Activated naive CD4-positive, alpha-beta T cell treated with anti-CD3 and anti-CD28 coated beads, Interleukin-2, amount 50 U/mL, for 16 hours (primary cell): ENCODE measurements at regions not wholly inside any gene's neighbourhood (a gene's known extent, or its start where the extent isn't known, plus 50 kb on each side); places are given as distances from the start of the nearest gene placed in this dataset.

Source experiments
- DNase-seq: peaks from one replicate; pipeline ENCODE4 v3.0.0-alpha.2; 2020

GRCh38 chr11:104652996-104653395 lies 245.3 kb downstream of the CASP12 start:
- no peak for DNase-seq

GRCh38 chr11:104650234-104650633 lies 248.0 kb downstream of the CASP12 start:
- DNase-seq: no peak

GRCh38 chr11:104649002-104649401 lies 249.3 kb downstream of the CASP12 start:
- DNase-seq: no peak

GRCh38 chr11:104645261-104646222 lies 252.7 kb downstream of the CASP12 start:
- no peak for DNase-seq

GRCh38 chr11:104637662-104638170 lies 260.5 kb downstream of the CASP12 start:
- DNase-seq: no peak

GRCh38 chr11:104633226-104633625 lies 265.0 kb downstream of the CASP12 start:
- DNase-seq: no peak

- no peak for DNase-seq
Observed at GRCh38 chr11:104630352-104630751, 267.9 kb downstream of the CASP12 start.

GRCh38 chr11:104625246-104625645 lies 273.0 kb downstream of the CASP12 start:
- DNase-seq: no peak

GRCh38 chr11:104624021-104624420 lies 274.2 kb downstream of the CASP12 start:
- no peak for DNase-seq

- DNase-seq: no peak
Observed at GRCh38 chr11:104623518-104623917, 274.7 kb downstream of the CASP12 start.

- DNase-seq: no peak
Observed at GRCh38 chr11:104620991-104621390, 277.3 kb downstream of the CASP12 start.

GRCh38 chr11:104619751-104620150 lies 278.5 kb downstream of the CASP12 start:
- DNase-seq: no peak

- no peak for DNase-seq
Observed at GRCh38 chr11:104618954-104619353, 279.3 kb downstream of the CASP12 start.

- no peak for DNase-seq
Observed at GRCh38 chr11:104614961-104615360, 283.3 kb downstream of the CASP12 start.

- DNase-seq: no peak
Observed at GRCh38 chr11:104614117-104614680, 284.1 kb downstream of the CASP12 start.

GRCh38 chr11:104610635-104611034 lies 287.6 kb downstream of the CASP12 start:
- DNase-seq: no peak

GRCh38 chr11:104609311-104610085 lies 288.8 kb downstream of the CASP12 start:
- peak; percentile 17 for DNase-seq

- DNase-seq: no peak
Observed at GRCh38 chr11:104602643-104603042, 295.6 kb downstream of the CASP12 start.

- no peak for DNase-seq
Observed at GRCh38 chr11:104594228-104594958, 303.9 kb downstream of the CASP12 start.

GRCh38 chr11:104588970-104589369 lies 309.3 kb downstream of the CASP12 start:
- DNase-seq: no peak

GRCh38 chr11:104588446-104588845 lies 309.8 kb downstream of the CASP12 start:
- no peak for DNase-seq

- DNase-seq: no peak
Observed at GRCh38 chr11:104584823-104585222, 313.4 kb downstream of the CASP12 start.

- no peak for DNase-seq
Observed at GRCh38 chr11:104583857-104584256, 314.4 kb downstream of the CASP12 start.
